ENCODE measurements at regions not wholly inside any gene's neighbourhood (a gene's known extent, or its start where the extent isn't known, plus 50 kb on each side); places are given as distances from the start of the nearest gene placed in this dataset.

DNA sequence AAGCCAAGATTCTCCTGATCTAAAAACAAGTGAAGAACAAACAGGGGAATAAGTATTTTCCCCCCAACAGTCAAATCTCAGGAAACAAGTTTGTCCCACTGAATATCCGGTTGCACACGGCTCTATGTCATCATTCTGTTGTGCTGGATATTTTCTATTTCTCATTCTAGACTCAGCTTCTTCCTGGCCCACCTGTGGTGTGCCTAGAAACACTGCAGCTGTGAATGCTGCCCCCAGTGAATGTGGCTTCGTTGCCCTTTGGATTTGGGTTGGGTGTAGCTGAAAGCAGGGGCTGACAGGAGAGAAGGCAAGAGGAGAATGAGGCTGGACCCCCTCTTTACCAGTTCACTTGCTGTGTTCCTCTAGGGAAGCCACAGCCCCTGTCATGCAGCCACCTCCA lies 181.2 kb upstream of the PROK2 start:
- Histone ChIP-seq H3K4me2 (no peak overlapping the region), H3K9me2 (ENCODE audit: insufficient read depth) (no peaks in the 10 kb centered on the region; the same call in 1 of the 2 replicates), H3K79me2 (replicated peaks; ENCODE audit: insufficient read depth) (no peaks in the 10 kb centered on the region), H4K20me1 (replicated peaks; ENCODE audit: insufficient read depth) (no peaks in the 10 kb centered on the region), H3K36me3 (ENCODE audit: insufficient read depth) (no peaks in the 10 kb centered on the region), H3K4me1 (ENCODE audit: insufficient read depth) (peaks cover 1% of the 10 kb centered on the region; the same call in 1 of the 2 replicates), H2AFZ (no peak overlapping the region), H3K27ac (ENCODE audit: low read depth) (no peak overlapping the region), H3K4me3 (no peak overlapping the region), H3F3A (replicated peaks; ENCODE audit: low read depth) (no peaks in the 10 kb centered on the region), H3K27me3 (ENCODE audit: insufficient read depth) (no peaks in the 10 kb centered on the region)
- no peak for ATAC-seq
- Mint-ChIP-seq H3K4me3 (no peak overlapping the region), H3K27me3 (ENCODE audit: insufficient read depth, low read depth, poor library complexity) (peaks cover 5% of the 10 kb centered on the region), H3K27ac (no peak overlapping the region), H3K36me3 (ENCODE audit: low read depth) (peaks cover 2% of the 10 kb centered on the region; the same call in 1 of the 3 replicates), H3K9me3 (no peaks in the 10 kb centered on the region), H3K4me1 (peaks cover 5% of the 10 kb centered on the region; the same call in 2 of the 3 replicates)
- DNase-seq (ENCODE audit: low spot score) = no peak
- TF ChIP-seq CREB1 (CRISPR knock-in tag; IDR thresholded peaks at IDR 0.05; ENCODE audit: low read depth) (no peak), REST (IDR thresholded peaks at IDR 0.05; ENCODE audit: unreplicated experiment) (no peak), POLR2AphosphoS5 (IDR thresholded peaks at IDR 0.05; ENCODE audit: low read depth) (no peak), NANOG (IDR thresholded peaks at IDR 0.05; ENCODE audit: borderline replicate concordance) (no peak), EZH2phosphoT487 (IDR thresholded peaks at IDR 0.05; ENCODE audit: unreplicated experiment) (no peak)
- TF ChIP-seq, protein P1, sequence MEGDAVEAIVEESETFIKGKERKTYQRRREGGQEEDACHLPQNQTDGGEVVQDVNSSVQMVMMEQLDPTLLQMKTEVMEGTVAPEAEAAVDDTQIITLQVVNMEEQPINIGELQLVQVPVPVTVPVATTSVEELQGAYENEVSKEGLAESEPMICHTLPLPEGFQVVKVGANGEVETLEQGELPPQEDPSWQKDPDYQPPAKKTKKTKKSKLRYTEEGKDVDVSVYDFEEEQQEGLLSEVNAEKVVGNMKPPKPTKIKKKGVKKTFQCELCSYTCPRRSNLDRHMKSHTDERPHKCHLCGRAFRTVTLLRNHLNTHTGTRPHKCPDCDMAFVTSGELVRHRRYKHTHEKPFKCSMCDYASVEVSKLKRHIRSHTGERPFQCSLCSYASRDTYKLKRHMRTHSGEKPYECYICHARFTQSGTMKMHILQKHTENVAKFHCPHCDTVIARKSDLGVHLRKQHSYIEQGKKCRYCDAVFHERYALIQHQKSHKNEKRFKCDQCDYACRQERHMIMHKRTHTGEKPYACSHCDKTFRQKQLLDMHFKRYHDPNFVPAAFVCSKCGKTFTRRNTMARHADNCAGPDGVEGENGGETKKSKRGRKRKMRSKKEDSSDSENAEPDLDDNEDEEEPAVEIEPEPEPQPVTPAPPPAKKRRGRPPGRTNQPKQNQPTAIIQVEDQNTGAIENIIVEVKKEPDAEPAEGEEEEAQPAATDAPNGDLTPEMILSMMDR (conservative IDR thresholded peaks at IDR 0.05; ENCODE audit: low read depth in 2 of 2) = no peak

DNA sequence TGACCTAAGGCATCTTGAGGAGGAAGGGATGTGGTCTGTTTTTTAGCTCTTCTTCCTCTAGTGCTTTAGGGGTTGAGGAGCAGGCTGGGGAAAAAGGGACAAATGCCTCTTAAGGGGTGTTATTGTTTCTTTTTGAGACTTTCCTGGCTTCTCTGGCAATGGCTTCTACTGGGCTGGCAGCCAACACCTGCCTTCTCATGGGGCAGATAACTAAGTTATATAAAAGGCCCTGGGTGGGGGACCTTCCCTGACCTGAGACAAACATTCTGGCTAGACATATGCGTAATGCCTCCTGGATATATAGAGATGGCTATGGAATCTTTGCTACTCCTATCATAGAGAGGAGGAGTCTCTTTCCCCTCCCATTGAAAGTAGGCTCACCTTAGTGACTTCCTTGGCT lies 179.2 kb upstream of the PROK2 start:
- H3K27me3 ChIP-seq (ENCODE audit: insufficient read depth) = no peaks in the 10 kb centered on the region
- ATAC-seq = no peak
- H3K27ac ChIP-seq (ENCODE audit: low read depth) = no peak overlapping the region
- H2AFZ ChIP-seq = no peak overlapping the region
- no peaks in the 10 kb centered on the region; the same call in 1 of the 2 replicates for H3K9me2 ChIP-seq (ENCODE audit: insufficient read depth)
- Mint-ChIP-seq H3K4me3 (no peak overlapping the region), H3K36me3 (ENCODE audit: low read depth) (peaks cover 2% of the 10 kb centered on the region; the same call in 1 of the 3 replicates), H3K4me1 (peaks cover 22% of the 10 kb centered on the region), H3K27me3 (ENCODE audit: insufficient read depth, low read depth, poor library complexity) (peaks cover 5% of the 10 kb centered on the region), H3K9me3 (no peaks in the 10 kb centered on the region), H3K27ac (no peak overlapping the region)
- no peak overlapping the region for H3K4me3 ChIP-seq
- no peaks in the 10 kb centered on the region for H3K36me3 ChIP-seq (ENCODE audit: insufficient read depth)
- H3F3A ChIP-seq (replicated peaks; ENCODE audit: low read depth) = no peaks in the 10 kb centered on the region
- no peaks in the 10 kb centered on the region for H4K20me1 ChIP-seq (replicated peaks; ENCODE audit: insufficient read depth)
- H3K4me2 ChIP-seq = no peak overlapping the region
- H3K79me2 ChIP-seq (replicated peaks; ENCODE audit: insufficient read depth) = no peaks in the 10 kb centered on the region
- DNase-seq (ENCODE audit: low spot score) = no peak
- H3K4me1 ChIP-seq (ENCODE audit: insufficient read depth) = peaks cover 18% of the 10 kb centered on the region
- TF ChIP-seq, protein P1 (conservative IDR thresholded peaks at IDR 0.05; ENCODE audit: low read depth in 2 of 2) = no peak
- no peak for TF ChIP-seq ZNF114 (CRISPR knock-in tag; IDR thresholded peaks at IDR 0.05)
- TF ChIP-seq EZH2phosphoT487 (IDR thresholded peaks at IDR 0.05; ENCODE audit: unreplicated experiment) = no peak
- TF ChIP-seq EZH2 (IDR thresholded peaks at IDR 0.05; ENCODE audit: low read depth, unreplicated experiment) = no peak
- TF ChIP-seq STAT1 (IDR thresholded peaks at IDR 0.05; ENCODE audit: unreplicated experiment) = no peak
- TF ChIP-seq JUNB (IDR thresholded peaks at IDR 0.05; ENCODE audit: unreplicated experiment) = no peak
- TF ChIP-seq, protein P2, sequence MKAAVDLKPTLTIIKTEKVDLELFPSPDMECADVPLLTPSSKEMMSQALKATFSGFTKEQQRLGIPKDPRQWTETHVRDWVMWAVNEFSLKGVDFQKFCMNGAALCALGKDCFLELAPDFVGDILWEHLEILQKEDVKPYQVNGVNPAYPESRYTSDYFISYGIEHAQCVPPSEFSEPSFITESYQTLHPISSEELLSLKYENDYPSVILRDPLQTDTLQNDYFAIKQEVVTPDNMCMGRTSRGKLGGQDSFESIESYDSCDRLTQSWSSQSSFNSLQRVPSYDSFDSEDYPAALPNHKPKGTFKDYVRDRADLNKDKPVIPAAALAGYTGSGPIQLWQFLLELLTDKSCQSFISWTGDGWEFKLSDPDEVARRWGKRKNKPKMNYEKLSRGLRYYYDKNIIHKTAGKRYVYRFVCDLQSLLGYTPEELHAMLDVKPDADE (IDR thresholded peaks at IDR 0.05) = no peak
- TF ChIP-seq CREB1 (CRISPR knock-in tag; IDR thresholded peaks at IDR 0.05; ENCODE audit: low read depth) = no peak
- TF ChIP-seq REST (IDR thresholded peaks at IDR 0.05; ENCODE audit: unreplicated experiment) = no peak
- no peak for TF ChIP-seq NANOG (IDR thresholded peaks at IDR 0.05; ENCODE audit: borderline replicate concordance)
- TF ChIP-seq ZNF331 (CRISPR knock-in tag; IDR thresholded peaks at IDR 0.05; ENCODE audit: low read depth) = no peak
